HCT116 (cell line): ENCODE measurements at regions not wholly inside any gene's neighbourhood (a gene's known extent, or its start where the extent isn't known, plus 50 kb on each side); places are given as distances from the start of the nearest gene placed in this dataset.

Experiments used
- ATAC-seq: fragments of 200-7000 bp; cut with Tn5 transposase; 2 replicates; pipeline ENCODE4 v1.9.1; 2020; ENCODE audit warnings: mild to moderate bottlenecking, moderate library complexity
- BruUV-seq: library from RNA; stranded (reverse); fragments of 400-500 nt; replicated peaks from 2 replicates; lab custom pipeline; 2021; lab: Mats Ljungman, UMichigan
- CTCF ChIA-PET: fragments of 300-600 bp; sonication (Branson Sonifier 250); formaldehyde crosslinking; loops from one replicate; lab custom pipeline; 2021; ENCODE audit warnings: antibody characterized with exemption; lab: Charles Lee
- POLR2A ChIA-PET: fragments of 300-600, 350-600 bp; sonication (Branson Sonifier 250); formaldehyde crosslinking; loops from one replicate; lab custom pipeline; 2021; ENCODE audit warnings: antibody characterized with exemption; lab: Charles Lee
- RAD21 ChIA-PET, 2 experiments: fragments of 300-600 bp; sonication (Branson Sonifier 250); formaldehyde crosslinking; loops; one replicate each; lab custom pipeline; 2023; ENCODE audit warnings: low total read pairs in 2 of 2; ENCODE audit not compliant: uncharacterized antibody in 2 of 2, unreplicated experiment in 2 of 2, low non-redundant PET in 1 of 2; lab: Charles Lee
- DNase-seq: peaks from one replicate; pipeline ENCODE4 v3.0.0-alpha.2; 2010; ENCODE audit warnings: low read depth, low spot score
- H2AFZ ChIP-seq: fragments of 200-600 bp; shearing (Covaris generic), sonication (generic); 2 replicates; pipeline ENCODE4 v1.6.1; 2017; ENCODE audit warnings: low read depth, mixed run types, mixed read lengths, antibody characterized with exemption, low read length; ENCODE audit not compliant: poor library complexity, severe bottlenecking
- H3K27ac ChIP-seq: 2 replicates; pipeline ENCODE4 v1.5.1; 2012; ENCODE audit warnings: low read depth, low read length
- H3K27me3 ChIP-seq: fragments of 200-600 bp; sonication (generic); 2 replicates; pipeline ENCODE4 v1.6.1; 2016; ENCODE audit warnings: mixed run types, low read length, mixed read lengths; ENCODE audit not compliant: insufficient read depth
- H3K36me3 ChIP-seq, 2 experiments: fragments of 200-500 bp in 1 of 2; fragments of 200-600 bp in 1 of 2; sonication (Bioruptor generic) in 1 of 2; sonication (generic) in 1 of 2; 2 replicates each; pipeline versions ENCODE4 v1.5.1 to v1.6.1; 2014 to 2016; ENCODE audit warnings: low read length in 2 of 2, inconsistent platforms in 1 of 2, mixed read lengths in 1 of 2, mixed run types in 1 of 2; ENCODE audit not compliant: insufficient read depth in 2 of 2, control insufficient read depth in 1 of 2
- H3K4me1 ChIP-seq, 2 experiments: fragments of 200-600 bp in 1 of 2; sonication (generic) in 1 of 2; 2 replicates each; pipeline versions ENCODE4 v1.5.1 to v1.6.1; 2012 to 2017; ENCODE audit warnings: low read length in 2 of 2, inconsistent platforms in 1 of 2, mild to moderate bottlenecking in 1 of 2, mixed read lengths in 1 of 2, mixed run types in 1 of 2, moderate library complexity in 1 of 2; ENCODE audit not compliant: insufficient read depth in 2 of 2, control insufficient read depth in 1 of 2
- H3K4me2 ChIP-seq: fragments of 200-600 bp; sonication (generic); 2 replicates; pipeline ENCODE4 v1.6.1; 2017; ENCODE audit warnings: mixed run types, low read length, mixed read lengths
- H3K4me3 ChIP-seq, 2 experiments: fragments of 200-600 bp in 1 of 2; sonication (generic) in 1 of 2; replicated peaks in 1 of 2; 2 replicates each; pipeline ENCODE4 v1.5.1; 2011 to 2016; ENCODE audit warnings: low read length in 2 of 2, control low read depth in 1 of 2, low read depth in 1 of 2, mild to moderate bottlenecking in 1 of 2, mixed read lengths in 1 of 2, mixed run types in 1 of 2
- H3K79me2 ChIP-seq: fragments of 200-600 bp; sonication (generic); 2 replicates; pipeline ENCODE4 v1.6.1; 2017; ENCODE audit warnings: mild to moderate bottlenecking, mixed run types, low read length, moderate library complexity, mixed read lengths; ENCODE audit not compliant: insufficient read depth
- H3K9ac ChIP-seq: fragments of 200-600 bp; sonication (generic); 2 replicates; pipeline ENCODE4 v1.6.1; 2016; ENCODE audit warnings: low read length, mixed read lengths
- H3K9me2 ChIP-seq: fragments of 200-600 bp; sonication (generic), shearing (Covaris generic); 2 replicates; pipeline ENCODE4 v1.6.1; 2017; ENCODE audit warnings: mixed run types, mild to moderate bottlenecking, moderate library complexity; ENCODE audit not compliant: insufficient read depth
- H3K9me3 ChIP-seq, 2 experiments: fragments of 200-500 bp in 1 of 2; fragments of 200-600 bp in 1 of 2; sonication (Bioruptor generic) in 1 of 2; sonication (generic) in 1 of 2; 2 replicates each; pipeline ENCODE4 v1.6.1; 2014 to 2017; ENCODE audit warnings: low read length in 2 of 2, mixed read lengths in 2 of 2, inconsistent platforms in 1 of 2, low read depth in 1 of 2, mild to moderate bottlenecking in 1 of 2, mixed run types in 1 of 2, moderate library complexity in 1 of 2; ENCODE audit not compliant: control insufficient read depth in 1 of 2, insufficient read depth in 1 of 2
- H4K20me1 ChIP-seq: fragments of 200-600 bp; sonication (generic), shearing (Covaris generic); 2 replicates; pipeline ENCODE4 v1.6.1; 2017; ENCODE audit warnings: mixed run types, mild to moderate bottlenecking, moderate library complexity; ENCODE audit not compliant: insufficient read depth
- CTCF ChIP-seq, 3 experiments: fragments of 200-600 bp in 1 of 3; sonication (generic) in 1 of 3; IDR thresholded peaks in 2 of 3; conservative IDR thresholded peaks in 1 of 3; 2 replicates each; pipeline ENCODE4 v1.5.1; 2012 to 2017; ENCODE audit warnings: low read depth in 2 of 3, low read length in 2 of 3, antibody characterized with exemption in 1 of 3, borderline replicate concordance in 1 of 3, control low read depth in 1 of 3, mild to moderate bottlenecking in 1 of 3, mixed read lengths in 1 of 3, mixed run types in 1 of 3, moderate library complexity in 1 of 3; ENCODE audit not compliant: insufficient read depth in 1 of 3
- EGR1 ChIP-seq: IDR thresholded peaks from 2 replicates; pipeline ENCODE4 v1.6.1; 2012; ENCODE audit warnings: low read depth
- ELF1 ChIP-seq: IDR thresholded peaks from 2 replicates; pipeline ENCODE4 v1.6.1; 2012; ENCODE audit warnings: low read depth, borderline replicate concordance
- POLR2AphosphoS5 ChIP-seq: IDR thresholded peaks from 2 replicates; pipeline ENCODE4 v1.6.1; 2011; ENCODE audit warnings: mild to moderate bottlenecking, low read depth, low read length, moderate library complexity
- SP1 ChIP-seq: IDR thresholded peaks from 2 replicates; pipeline ENCODE4 v1.6.1; 2012; ENCODE audit warnings: low read depth
- SRF ChIP-seq: IDR thresholded peaks from 2 replicates; pipeline ENCODE4 v1.6.1; 2012; ENCODE audit warnings: low read depth
- ZFX ChIP-seq: fragments of 450-650 bp; IDR thresholded peaks from 2 replicates; pipeline ENCODE4 v1.6.1; 2017
- intact Hi-C: fragments of 100-400 bp; cut with micrococcal nuclease; formaldehyde crosslinking; loops from 2 replicates; pipeline ENCODE4 v1.10.0; 2022
- TF ChIP-seq, protein P1 (sequence below): IDR thresholded peaks from 2 replicates; pipeline ENCODE4 v1.6.1; 2012; ENCODE audit warnings: low read depth
- TF ChIP-seq, protein P2 (sequence below): IDR thresholded peaks from 2 replicates; pipeline ENCODE4 v1.6.1; 2012

DNA sequence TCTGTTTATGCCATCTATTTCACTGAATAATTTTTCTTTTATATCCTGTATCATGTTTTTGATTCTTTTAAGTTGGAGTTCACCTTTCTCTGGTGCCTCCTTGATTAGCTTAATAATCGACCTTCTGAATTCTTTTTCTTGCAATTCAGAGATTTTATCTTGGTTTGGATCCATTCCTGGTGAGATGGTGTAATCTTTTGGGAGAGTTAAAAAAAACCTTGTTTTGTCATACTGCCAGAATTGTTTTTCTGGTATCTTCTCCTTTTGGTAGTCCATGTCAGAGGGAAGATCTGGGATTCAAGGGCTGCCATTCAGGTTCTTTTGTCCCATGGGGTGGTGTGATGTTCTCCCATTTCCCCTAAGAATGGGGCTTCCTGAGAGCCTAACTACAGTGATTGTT, 800.8 kb upstream of the TYRP1 start:
- TF ChIP-seq, protein P1, sequence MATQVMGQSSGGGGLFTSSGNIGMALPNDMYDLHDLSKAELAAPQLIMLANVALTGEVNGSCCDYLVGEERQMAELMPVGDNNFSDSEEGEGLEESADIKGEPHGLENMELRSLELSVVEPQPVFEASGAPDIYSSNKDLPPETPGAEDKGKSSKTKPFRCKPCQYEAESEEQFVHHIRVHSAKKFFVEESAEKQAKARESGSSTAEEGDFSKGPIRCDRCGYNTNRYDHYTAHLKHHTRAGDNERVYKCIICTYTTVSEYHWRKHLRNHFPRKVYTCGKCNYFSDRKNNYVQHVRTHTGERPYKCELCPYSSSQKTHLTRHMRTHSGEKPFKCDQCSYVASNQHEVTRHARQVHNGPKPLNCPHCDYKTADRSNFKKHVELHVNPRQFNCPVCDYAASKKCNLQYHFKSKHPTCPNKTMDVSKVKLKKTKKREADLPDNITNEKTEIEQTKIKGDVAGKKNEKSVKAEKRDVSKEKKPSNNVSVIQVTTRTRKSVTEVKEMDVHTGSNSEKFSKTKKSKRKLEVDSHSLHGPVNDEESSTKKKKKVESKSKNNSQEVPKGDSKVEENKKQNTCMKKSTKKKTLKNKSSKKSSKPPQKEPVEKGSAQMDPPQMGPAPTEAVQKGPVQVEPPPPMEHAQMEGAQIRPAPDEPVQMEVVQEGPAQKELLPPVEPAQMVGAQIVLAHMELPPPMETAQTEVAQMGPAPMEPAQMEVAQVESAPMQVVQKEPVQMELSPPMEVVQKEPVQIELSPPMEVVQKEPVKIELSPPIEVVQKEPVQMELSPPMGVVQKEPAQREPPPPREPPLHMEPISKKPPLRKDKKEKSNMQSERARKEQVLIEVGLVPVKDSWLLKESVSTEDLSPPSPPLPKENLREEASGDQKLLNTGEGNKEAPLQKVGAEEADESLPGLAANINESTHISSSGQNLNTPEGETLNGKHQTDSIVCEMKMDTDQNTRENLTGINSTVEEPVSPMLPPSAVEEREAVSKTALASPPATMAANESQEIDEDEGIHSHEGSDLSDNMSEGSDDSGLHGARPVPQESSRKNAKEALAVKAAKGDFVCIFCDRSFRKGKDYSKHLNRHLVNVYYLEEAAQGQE: no peak
- TF ChIP-seq POLR2AphosphoS5 (no peak), ELF1 (no peak), SRF (no peak), CTCF (IDR thresholded peaks at IDR 0.05 in 2 of 3, conservative IDR thresholded peaks at IDR 0.05 in 1 of 3; ENCODE audit: borderline replicate concordance in 1 of 3, insufficient read depth in 1 of 3, low read depth in 2 of 3, low read length in 2 of 3) (no peak), SP1 (no peak), EGR1 (no peak), ZFX (no peak)
- TF ChIP-seq, protein P2, sequence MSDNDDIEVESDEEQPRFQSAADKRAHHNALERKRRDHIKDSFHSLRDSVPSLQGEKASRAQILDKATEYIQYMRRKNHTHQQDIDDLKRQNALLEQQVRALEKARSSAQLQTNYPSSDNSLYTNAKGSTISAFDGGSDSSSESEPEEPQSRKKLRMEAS: no peak
- Histone ChIP-seq H3K9me3 (peaks cover 10 to 17% of the 10 kb centered on the region in 2 experiments; a peak in 2 of 4 replicates), H3K4me2 (no peak overlapping the region), H3K9me2 (no peaks in the 10 kb centered on the region), H3K4me1 (no peaks in the 10 kb centered on the region), H2AFZ (no peak overlapping the region), H3K79me2 (no peaks in the 10 kb centered on the region), H3K4me3 (no peak overlapping the region), H4K20me1 (no peaks in the 10 kb centered on the region), H3K27ac (no peak overlapping the region), H3K27me3 (no peaks in the 10 kb centered on the region), H3K36me3 (no peaks in the 10 kb centered on the region; a peak in 1 of 4 replicates), H3K9ac (no peak overlapping the region)
- POLR2A ChIA-PET: no interaction called here
- intact Hi-C loops: no loop called here
- RAD21 ChIA-PET: no interaction called here
- CTCF ChIA-PET: no interaction called here
- no TSS peak for BruUV-seq
- ATAC-seq (no peak), DNase-seq (no peak)
